Immature natural killer cell (primary cell): ENCODE measurements at regions not wholly inside any gene's neighbourhood (a gene's known extent, or its start where the extent isn't known, plus 50 kb on each side); places are given as distances from the start of the nearest gene placed in this dataset.

ENCODE experiments used
- DNase-seq, 3 donors: peaks; one replicate each; pipeline ENCODE4 v3.0.0; 2022; ENCODE audit warnings: mixed read lengths in 1 of 3
- H3K27ac Mint-ChIP-seq, 6 donors: one replicate each; pipeline ENCODE4 v1.8.0; 2020; ENCODE audit warnings: mixed read lengths in 6 of 6, mild to moderate bottlenecking in 5 of 6, inconsistent platforms in 4 of 6, moderate library complexity in 3 of 6
- H3K27me3 Mint-ChIP-seq, 3 donors: one replicate each; pipeline ENCODE4 v1.8.0; 2020 to 2021; ENCODE audit warnings: low read depth in 3 of 3, mild to moderate bottlenecking in 3 of 3, mixed read lengths in 3 of 3, moderate library complexity in 3 of 3, inconsistent platforms in 1 of 3
- H3K36me3 Mint-ChIP-seq, 3 donors: one replicate each; pipeline ENCODE4 v1.8.0; 2020; ENCODE audit warnings: mixed read lengths in 3 of 3, inconsistent platforms in 2 of 3, mild to moderate bottlenecking in 2 of 3
- H3K4me1 Mint-ChIP-seq, 2 donors: one replicate each; pipeline ENCODE4 v1.8.0; 2020; ENCODE audit warnings: inconsistent platforms in 2 of 2, mild to moderate bottlenecking in 2 of 2, mixed read lengths in 2 of 2, moderate library complexity in 1 of 2
- H3K4me3 Mint-ChIP-seq, 5 donors: one replicate each; pipeline ENCODE4 v1.8.0; 2020; ENCODE audit warnings: mild to moderate bottlenecking in 5 of 5, mixed read lengths in 5 of 5, inconsistent platforms in 3 of 5, moderate library complexity in 3 of 5
- H3K9me3 Mint-ChIP-seq, 6 donors: one replicate each; pipeline ENCODE4 v1.8.0; 2020; ENCODE audit warnings: mild to moderate bottlenecking in 6 of 6, mixed read lengths in 6 of 6, inconsistent platforms in 4 of 6, moderate library complexity in 3 of 6

DNA sequence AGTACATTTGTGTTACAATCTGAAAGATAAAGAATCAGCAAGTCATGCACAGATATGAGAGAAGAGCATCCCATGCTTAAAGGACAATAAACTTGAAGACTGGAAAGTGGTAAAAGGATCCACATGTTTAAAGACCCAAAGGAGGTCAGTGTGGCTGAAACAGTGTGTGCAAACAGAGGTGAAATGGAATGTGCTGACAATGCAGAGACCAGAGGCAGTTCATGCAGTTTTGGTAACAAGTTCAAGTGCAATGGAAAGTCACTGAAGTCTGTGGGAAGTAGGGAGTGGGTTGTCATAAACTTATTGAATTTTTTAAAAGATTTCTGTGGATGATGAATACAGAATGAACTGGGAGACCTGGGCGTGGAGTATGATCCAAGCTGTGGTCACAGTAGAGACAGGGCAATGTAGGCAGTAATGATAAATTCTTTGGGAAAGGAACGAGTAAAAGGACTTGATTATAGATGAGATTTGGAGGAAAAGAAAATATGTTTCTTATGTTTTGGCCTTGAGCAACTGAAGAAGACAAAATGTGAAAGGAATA lies 408.0 kb downstream of the HGF start:
- peaks cover 0 to 2% (median 0%) of the 10 kb centered on the region in 3 donors for H3K27me3 Mint-ChIP-seq
- no peak for DNase-seq
- H3K9me3 Mint-ChIP-seq, result peaks cover 3 to 37% (median 6%) of the 10 kb centered on the region in 6 donors
- H3K36me3 Mint-ChIP-seq, result no peaks in the 10 kb centered on the region
- no peaks in the 10 kb centered on the region for H3K4me1 Mint-ChIP-seq
- no peak overlapping the region for H3K27ac Mint-ChIP-seq
- H3K4me3 Mint-ChIP-seq, result no peak overlapping the region

- no peaks in the 10 kb centered on the region for H3K36me3 Mint-ChIP-seq
Measured at GRCh38 chr7:81355911-81356310, 413.9 kb downstream of the HGF start.

DNA sequence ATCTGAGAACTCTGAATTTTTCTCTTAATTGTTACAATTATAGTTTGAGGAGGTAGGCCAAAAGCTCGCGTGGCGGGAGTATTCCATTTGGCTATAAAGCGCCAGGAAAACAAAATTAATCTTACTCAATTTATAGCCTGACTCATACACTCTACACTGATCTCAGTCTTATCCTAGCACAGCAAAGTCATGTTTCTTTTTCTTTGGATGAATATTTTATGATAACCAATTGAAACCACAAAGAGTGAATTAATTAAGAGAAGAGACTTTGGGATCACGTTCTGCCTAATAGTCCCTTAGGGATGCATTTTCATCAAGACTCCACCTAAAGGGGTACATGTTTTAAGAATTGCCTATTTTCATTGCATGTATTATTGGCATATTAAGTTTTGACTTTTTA lies 420.8 kb downstream of the HGF start:
- Mint-ChIP-seq H3K36me3 (no peaks in the 10 kb centered on the region), H3K9me3 (peaks cover 4 to 40% (median 7%) of the 10 kb centered on the region in 6 donors), H3K27me3 (no peaks in the 10 kb centered on the region), H3K4me3 (no peak overlapping the region), H3K4me1 (no peaks in the 10 kb centered on the region), H3K27ac (no peak overlapping the region)
- DNase-seq, result no peak

More at GRCh38 chr7:81355911-81356310, 413.9 kb downstream of the HGF start:
- Mint-ChIP-seq H3K27me3 (no peaks in the 10 kb centered on the region), H3K27ac (no peak overlapping the region), H3K9me3 (peaks cover 8 to 43% (median 13%) of the 10 kb centered on the region in 6 donors), H3K4me3 (no peak overlapping the region), H3K4me1 (no peaks in the 10 kb centered on the region)
- DNase-seq, result no peak

DNA sequence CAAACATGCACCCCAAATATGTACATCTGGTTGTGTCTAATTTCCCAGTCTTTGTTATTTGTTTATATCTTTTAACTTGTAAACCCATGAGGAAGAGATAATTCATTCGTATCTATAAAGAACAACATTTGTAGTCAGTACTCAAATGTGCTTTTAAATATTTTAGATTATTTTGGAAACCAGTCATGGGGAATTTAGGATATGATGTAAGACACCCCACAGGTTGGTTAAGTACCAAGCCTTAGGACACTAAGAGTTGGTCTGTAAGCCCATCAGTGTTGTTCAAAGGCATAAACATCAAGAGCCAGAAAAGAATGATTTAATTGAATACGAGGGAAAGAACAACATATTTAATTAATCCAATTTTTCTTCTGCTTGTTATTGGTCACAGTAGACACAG lies 421.1 kb upstream of the SEMA3C start:
- Mint-ChIP-seq H3K27me3 (no peaks in the 10 kb centered on the region), H3K27ac (no peak overlapping the region), H3K9me3 (peaks cover 2 to 50% (median 9%) of the 10 kb centered on the region in 6 donors), H3K4me1 (no peaks in the 10 kb centered on the region), H3K36me3 (peaks cover 0 to 4% (median 0%) of the 10 kb centered on the region in 3 donors), H3K4me3 (no peak overlapping the region)
- no peak for DNase-seq

- H3K27ac Mint-ChIP-seq, result no peak overlapping the region
- H3K36me3 Mint-ChIP-seq, result peaks cover 0 to 4% (median 0%) of the 10 kb centered on the region in 3 donors
- H3K27me3 Mint-ChIP-seq, result no peaks in the 10 kb centered on the region
- no peaks in the 10 kb centered on the region for H3K4me1 Mint-ChIP-seq
- no peak for DNase-seq
- peaks cover 0 to 46% (median 7%) of the 10 kb centered on the region in 6 donors for H3K9me3 Mint-ChIP-seq
- H3K4me3 Mint-ChIP-seq, result no peak overlapping the region
Measured at GRCh38 chr7:81333536-81333935, 414.7 kb upstream of the SEMA3C start.

DNA sequence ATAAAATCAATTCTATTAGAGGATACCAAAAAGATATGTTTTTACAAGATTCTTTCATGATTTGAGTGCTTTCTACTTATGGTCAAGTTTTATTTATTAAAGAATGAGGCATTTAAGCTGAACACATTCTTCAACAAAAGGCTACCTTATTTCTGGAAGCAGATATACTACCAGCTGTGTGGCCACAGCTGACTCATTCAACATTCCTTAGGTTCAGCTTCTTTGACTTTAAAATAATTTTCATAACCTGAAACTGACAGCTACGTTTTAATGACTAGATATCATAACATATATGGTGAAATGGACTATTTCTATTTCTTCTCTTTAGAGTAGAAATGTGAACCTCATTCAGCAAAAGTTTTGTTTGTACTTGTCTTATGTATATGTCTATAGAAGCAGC lies 414.2 kb upstream of the SEMA3C start:
- Mint-ChIP-seq H3K27ac (no peak overlapping the region), H3K27me3 (no peaks in the 10 kb centered on the region), H3K4me3 (no peak overlapping the region)

GRCh38 chr7:81331061-81332018 lies 412.5 kb upstream of the SEMA3C start:
- H3K36me3 Mint-ChIP-seq, result no peaks in the 10 kb centered on the region
- H3K4me3 Mint-ChIP-seq, result no peak overlapping the region
- no peaks in the 10 kb centered on the region for H3K4me1 Mint-ChIP-seq
- H3K27me3 Mint-ChIP-seq, result no peaks in the 10 kb centered on the region
- no peak overlapping the region for H3K27ac Mint-ChIP-seq
- DNase-seq, result no peak
- peaks cover 0 to 45% (median 5%) of the 10 kb centered on the region in 6 donors for H3K9me3 Mint-ChIP-seq

More for the DNA sequence above, 414.2 kb upstream of the SEMA3C start:
- DNase-seq, result no peak
- peaks cover 0 to 41% (median 7%) of the 10 kb centered on the region in 6 donors for H3K9me3 Mint-ChIP-seq
- no peaks in the 10 kb centered on the region for H3K4me1 Mint-ChIP-seq
- H3K36me3 Mint-ChIP-seq, result peaks cover 0 to 4% (median 0%) of the 10 kb centered on the region in 3 donors

DNA sequence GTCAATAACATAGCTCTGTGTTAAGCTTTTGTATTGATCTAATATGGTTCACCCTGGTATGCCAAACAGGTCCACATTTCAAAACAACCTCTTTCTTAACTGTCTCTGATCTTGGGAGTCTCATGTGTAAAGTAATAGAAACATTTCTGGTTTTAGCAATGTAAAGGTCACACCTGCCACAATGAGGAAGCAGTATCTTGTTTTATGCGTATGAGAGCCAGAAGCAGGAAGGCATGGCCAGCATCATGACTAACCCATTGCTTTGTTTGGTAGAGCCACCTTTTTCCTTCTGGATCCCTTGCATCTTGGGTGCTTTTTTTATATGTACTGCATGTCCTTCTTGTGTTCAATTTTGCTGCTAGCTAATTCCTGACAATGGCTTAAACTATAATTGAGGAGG lies 411.3 kb upstream of the SEMA3C start:
- no peaks in the 10 kb centered on the region for H3K27me3 Mint-ChIP-seq
- no peak overlapping the region for H3K4me3 Mint-ChIP-seq
- no peak for DNase-seq
- peaks cover 2 to 39% (median 5%) of the 10 kb centered on the region in 6 donors for H3K9me3 Mint-ChIP-seq
- no peaks in the 10 kb centered on the region for H3K36me3 Mint-ChIP-seq
- no peaks in the 10 kb centered on the region for H3K4me1 Mint-ChIP-seq
- no peak overlapping the region for H3K27ac Mint-ChIP-seq

- H3K27ac Mint-ChIP-seq, result no peak overlapping the region
- H3K27me3 Mint-ChIP-seq, result no peaks in the 10 kb centered on the region
- peaks cover 2 to 44% (median 5%) of the 10 kb centered on the region in 6 donors for H3K9me3 Mint-ChIP-seq
- DNase-seq, result no peak
- no peaks in the 10 kb centered on the region for H3K4me1 Mint-ChIP-seq
- H3K36me3 Mint-ChIP-seq, result no peaks in the 10 kb centered on the region
- H3K4me3 Mint-ChIP-seq, result no peak overlapping the region
Measured at GRCh38 chr7:81327468-81328266, 408.8 kb upstream of the SEMA3C start.

DNA sequence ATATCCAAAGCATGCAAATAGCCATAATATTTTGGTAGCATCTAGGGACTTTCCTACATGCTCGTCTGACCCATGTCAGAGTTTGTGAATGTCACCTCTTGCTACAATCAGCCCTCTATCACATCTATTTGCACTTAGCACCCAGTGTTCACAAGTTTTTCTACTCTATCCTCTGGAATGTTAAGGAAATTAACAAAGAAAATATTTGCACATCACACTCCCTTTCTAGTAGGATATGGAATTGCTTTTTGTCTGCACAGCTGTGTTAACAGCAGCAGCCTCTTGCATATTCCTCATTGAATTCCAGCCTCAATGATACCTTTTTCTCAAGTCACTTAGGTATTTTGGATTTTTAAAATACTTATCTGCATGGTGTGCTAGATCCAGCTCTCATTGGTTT lies 403.1 kb upstream of the SEMA3C start:
- no peaks in the 10 kb centered on the region for H3K4me1 Mint-ChIP-seq
- no peak overlapping the region for H3K4me3 Mint-ChIP-seq
- no peak for DNase-seq
- peaks cover 0 to 41% (median 3%) of the 10 kb centered on the region in 6 donors for H3K9me3 Mint-ChIP-seq
- H3K27me3 Mint-ChIP-seq, result no peaks in the 10 kb centered on the region
- no peaks in the 10 kb centered on the region for H3K36me3 Mint-ChIP-seq
- H3K27ac Mint-ChIP-seq, result no peak overlapping the region

- Mint-ChIP-seq H3K4me1 (no peaks in the 10 kb centered on the region), H3K36me3 (no peaks in the 10 kb centered on the region), H3K9me3 (peaks cover 0 to 28% (median 2%) of the 10 kb centered on the region in 6 donors)
Measured at GRCh38 chr7:81317741-81318140, 398.9 kb upstream of the SEMA3C start.

DNA sequence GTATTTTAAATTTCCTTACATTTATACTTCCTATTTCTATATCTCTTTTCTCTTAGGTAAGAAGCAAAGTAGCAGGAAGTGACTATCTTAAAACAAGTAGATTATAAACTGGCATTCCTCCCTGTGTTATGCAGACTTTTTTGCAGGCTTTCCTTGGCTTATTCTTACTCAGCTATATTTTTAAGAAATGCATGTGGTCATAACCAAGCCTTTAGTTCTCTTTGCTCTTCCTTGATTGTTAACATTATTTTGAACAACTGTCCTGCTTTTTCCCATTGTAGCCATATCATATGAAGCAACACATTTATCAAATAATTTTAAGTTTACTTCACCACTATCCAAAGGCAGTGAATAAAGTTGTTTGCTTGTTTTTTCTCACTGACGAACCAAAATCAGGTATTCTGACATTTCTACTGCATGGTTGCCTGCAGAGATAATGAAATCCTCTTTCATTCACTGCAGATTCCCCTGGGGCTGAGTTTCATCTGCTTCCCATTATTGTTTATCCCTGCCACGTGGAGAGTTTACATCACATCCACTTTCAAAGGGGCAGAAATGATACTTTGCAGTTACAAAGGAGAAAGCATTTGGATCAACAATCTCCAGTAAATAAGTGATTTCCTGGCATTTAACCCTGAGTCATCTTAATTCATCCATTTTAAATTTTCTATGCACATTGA lies 389.9 kb upstream of the SEMA3C start:
- no peak overlapping the region for H3K27ac Mint-ChIP-seq
- no peaks in the 10 kb centered on the region for H3K36me3 Mint-ChIP-seq

More at GRCh38 chr7:81317741-81318140, 398.9 kb upstream of the SEMA3C start:
- DNase-seq, result no peak
- H3K27me3 Mint-ChIP-seq, result no peaks in the 10 kb centered on the region
- H3K4me3 Mint-ChIP-seq, result no peak overlapping the region
- H3K27ac Mint-ChIP-seq, result no peak overlapping the region

GRCh38 chr7:81301815-81302214 lies 383.0 kb upstream of the SEMA3C start:
- Mint-ChIP-seq H3K9me3 (peaks cover 0 to 32% (median 5%) of the 10 kb centered on the region in 6 donors), H3K36me3 (no peaks in the 10 kb centered on the region), H3K27me3 (peaks cover 0 to 2% (median 2%) of the 10 kb centered on the region in 3 donors), H3K4me3 (no peak overlapping the region), H3K4me1 (no peaks in the 10 kb centered on the region), H3K27ac (no peak overlapping the region)
- no peak for DNase-seq

More for the DNA sequence above, 389.9 kb upstream of the SEMA3C start:
- Mint-ChIP-seq H3K4me1 (no peaks in the 10 kb centered on the region), H3K9me3 (peaks cover 0 to 12% (median 5%) of the 10 kb centered on the region in 6 donors), H3K4me3 (no peak overlapping the region), H3K27me3 (no peaks in the 10 kb centered on the region)
- no peak for DNase-seq
